Heart left ventricle (tissue), 16 donors: ENCODE measurements at regions not wholly inside any gene's neighbourhood (a gene's known extent, or its start where the extent isn't known, plus 50 kb on each side); places are given as distances from the start of the nearest gene placed in this dataset.
"Not testable (repeated sequence)": the region's sequence is repeated elsewhere in the genome, so short reads cannot be mapped to it uniquely, and the experiment has no call there.

Experiments
- ATAC-seq, 4 donors: fragments of 200-7000 bp; cut with Tn5 transposase; one replicate each; pipeline ENCODE4 v1.9.1; 2020 to 2022; ENCODE audit warnings: moderate library complexity in 4 of 4, mild to moderate bottlenecking in 3 of 4, moderate number of reproducible peaks in 1 of 4
- DNase-seq, 5 donors: peaks; one replicate each; pipeline ENCODE4 v3.0.0-alpha.2; 2020
- H3K27ac ChIP-seq, 12 donors: fragments of 200-600 bp; sonication (generic) in 4 of 12; one replicate each; pipeline versions ENCODE4 v1.5.0 to v1.8.0; 2016 to 2022; ENCODE audit warnings: mild to moderate bottlenecking in 2 of 12
- H3K27me3 ChIP-seq, 9 donors: fragments of 200-600 bp; sonication (generic) in 2 of 9; one replicate each; pipeline versions ENCODE4 v1.5.1 to v1.8.0; 2016 to 2022; ENCODE audit warnings: mild to moderate bottlenecking in 3 of 9
- H3K36me3 ChIP-seq, 9 donors: fragments of 200-600 bp; sonication (generic) in 2 of 9; one replicate each; pipeline versions ENCODE4 v1.5.0 to v1.8.0; 2018 to 2022; ENCODE audit warnings: mild to moderate bottlenecking in 2 of 9
- H3K4me1 ChIP-seq, 12 donors: fragments of 200-600 bp; sonication (generic) in 4 of 12; one replicate each; pipeline versions ENCODE4 v1.5.0 to v1.8.0; 2016 to 2022; ENCODE audit warnings: mild to moderate bottlenecking in 3 of 12
- H3K4me3 ChIP-seq, 12 donors: fragments of 200-600 bp; sonication (generic) in 4 of 12; one replicate each; pipeline versions ENCODE4 v1.5.0 to v1.8.0; 2017 to 2022; ENCODE audit warnings: mild to moderate bottlenecking in 9 of 12, moderate library complexity in 4 of 12
- H3K9me3 ChIP-seq, 12 donors: fragments of 200-600 bp; sonication (generic) in 4 of 12; one replicate each; pipeline versions ENCODE4 v1.5.0 to v1.8.0; 2016 to 2022; ENCODE audit warnings: mild to moderate bottlenecking in 1 of 12
- CTCF ChIP-seq, 12 donors: fragments of 200-600 bp; sonication (generic) in 4 of 12; IDR thresholded peaks; one replicate each; pipeline versions ENCODE4 v1.5.0 to v1.8.0; 2018 to 2022; ENCODE audit warnings: antibody characterized with exemption in 12 of 12, mild to moderate bottlenecking in 5 of 12
- POLR2A ChIP-seq, 2 donors: fragments of 450-650 bp; IDR thresholded peaks; one replicate each; pipeline ENCODE4 v1.6.1; 2017; ENCODE audit warnings: antibody characterized with exemption in 2 of 2, mild to moderate bottlenecking in 2 of 2, moderate library complexity in 2 of 2
- WGBS, 4 donors: extraction: QIAGEN DNeasy Blood & Tissue Kit in 2 of 4; methylation state at CpG; one replicate each; pipeline versions ENCODE4 v1.1.5 to v1.1.7; 2013 to 2018; 5-methylcytosine and 5-hydroxymethylcytosine counted together
- intact Hi-C, 10 donors: fragments of 100-400 bp; cut with DNase I; formaldehyde crosslinking; loops; one replicate each; pipeline versions ENCODE4 v1.11.1 to v1.14.2; 2022
- donor health status: ischemic (EF 13 %, LVEDD 7.1; RV severe dilation, severe dysfunction).
- donor health status: healthy with polysubstance abuse.
- donor health status: DM: no; HTN: yes; CAD: no.
- donor health status: DM: no; HTN: no; CAD: no.
- donor health status: ischemic (EF 25% LVEDD 6.9; RV normal size, moderate dysfunction).
- donor health status: ischemic (EF 25% LVEDD 5.7; RV mildly dilated, moderate dysfunction).
- donor health status: healthy.
- donor health status: DM: yes; HTN: yes; CAD: no.
- donor health status: ischemic (EF 35%, LVEDD 5.7; RV mildly dilated, moderate dysfunction).
- donor health status: nonischemic (EF 11% LVEDD 7.7; RV severe dilation, severe dysfunction).
- donor health status: DM: yes; HTN: yes; CAD: no.
- donor health status: PGD.
- donor health status: ischemic (EF 29% LVEDD 5.4; RV normal size, mild dysfunction).
- donor health status: nonischemic (EF 23%, LVEDD 6.1; RV moderate dilation, normal function).

- WGBS, 4 donors = 28 to 53% (median 36%) methylated on average over 3 to 4 of the region's 4 CpGs
- no peaks in the 10 kb centered on the region for H3K4me1 ChIP-seq
- no peaks in the 10 kb centered on the region for H3K9me3 ChIP-seq
- peaks cover 0 to 14% (median 0%) of the 10 kb centered on the region in 9 donors for H3K27me3 ChIP-seq
- H3K36me3 ChIP-seq = no peaks in the 10 kb centered on the region
- intact Hi-C loops = no loop called here
- H3K27ac ChIP-seq = no peak overlapping the region
- DNase-seq = no peak
- TF ChIP-seq POLR2A (IDR thresholded peaks at IDR 0.05) (no peak), CTCF (IDR thresholded peaks at IDR 0.05) (no peak)
- ATAC-seq = no peak
- no peak overlapping the region for H3K4me3 ChIP-seq
Observed at GRCh38 chr20:60787276-60787675, 464.8 kb upstream of the CDH4 start.

- Histone ChIP-seq H3K27me3 (peaks cover 0 to 16% (median 0%) of the 10 kb centered on the region in 9 donors), H3K4me3 (no peak overlapping the region), H3K9me3 (no peaks in the 10 kb centered on the region), H3K4me1 (no peaks in the 10 kb centered on the region), H3K27ac (no peak overlapping the region), H3K36me3 (no peaks in the 10 kb centered on the region)
- intact Hi-C loops = no loop called here
- WGBS, 4 donors = 56 to 73% (median 66%) methylated on average over 3 of the region's 3 CpGs
- TF ChIP-seq POLR2A (IDR thresholded peaks at IDR 0.05) (no peak), CTCF (IDR thresholded peaks at IDR 0.05) (no peak)
- ATAC-seq (no peak), DNase-seq (no peak)
Observed at GRCh38 chr20:60788070-60788469, 464.0 kb upstream of the CDH4 start.

GRCh38 chr20:60789399-60789798 lies 462.7 kb upstream of the CDH4 start:
- TF ChIP-seq POLR2A (IDR thresholded peaks at IDR 0.05) = no peak
- TF ChIP-seq CTCF (IDR thresholded peaks at IDR 0.05) = no peak
- no peak for ATAC-seq
- H3K27ac ChIP-seq = no peak overlapping the region
- 91 to 95% (median 92%) methylated on average over 10 of the region's 10 CpGs for WGBS, 4 donors
- H3K4me3 ChIP-seq = no peak overlapping the region
- no peaks in the 10 kb centered on the region for H3K4me1 ChIP-seq
- intact Hi-C loops = no loop called here
- H3K27me3 ChIP-seq = peaks cover 0 to 19% (median 0%) of the 10 kb centered on the region in 9 donors
- no peak for DNase-seq
- H3K9me3 ChIP-seq = no peaks in the 10 kb centered on the region
- no peaks in the 10 kb centered on the region for H3K36me3 ChIP-seq

- H3K9me3 ChIP-seq, intact Hi-C loops, H3K27ac ChIP-seq, H3K4me1 ChIP-seq, ATAC-seq, DNase-seq, H3K4me3 ChIP-seq, H3K36me3 ChIP-seq: not testable (repeated sequence)
- H3K27me3 ChIP-seq = peaks cover 0 to 19% (median 0%) of the 10 kb centered on the region in 9 donors
- WGBS, 4 donors = 91 to 99% (median 94%) methylated on average over 3 of the region's 3 CpGs
Observed at GRCh38 chr20:60790339-60790738, 461.7 kb upstream of the CDH4 start.

- H3K27me3 ChIP-seq = peaks cover 0 to 26% (median 0%) of the 10 kb centered on the region in 9 donors
- intact Hi-C loops = no loop called here
- H3K27ac ChIP-seq = no peak overlapping the region
- TF ChIP-seq CTCF (IDR thresholded peaks at IDR 0.05) (no peak), POLR2A (IDR thresholded peaks at IDR 0.05) (no peak)
- no peak overlapping the region for H3K4me3 ChIP-seq
- 81 to 93% (median 91%) methylated on average over 1 of the region's 1 CpG for WGBS, 4 donors
- no peak for DNase-seq
- ATAC-seq = no peak
- H3K36me3 ChIP-seq = no peaks in the 10 kb centered on the region
- no peaks in the 10 kb centered on the region for H3K4me1 ChIP-seq
- H3K9me3 ChIP-seq = no peaks in the 10 kb centered on the region
Observed at GRCh38 chr20:60791823-60792222, 460.2 kb upstream of the CDH4 start.
